HG03432 (cell line): ENCODE measurements at regions not wholly inside any gene's neighbourhood (a gene's known extent, or its start where the extent isn't known, plus 50 kb on each side); places are given as distances from the start of the nearest gene placed in this dataset.
A peak's percentile ranks its signal among the peaks of the same experiment; 100 is the strongest.

Source experiments
- ATAC-seq: cut with Tn5 transposase; IDR thresholded peaks from one replicate; pipeline ENCODE4 v1.9.1; 2021; ENCODE audit warnings: mild to moderate bottlenecking, moderate library complexity; ENCODE audit not compliant: unreplicated experiment

- no peak for ATAC-seq
These were observed 457.8 kb upstream of the ZNF385D start for GRCh38 chr3:22208844-22209243.

GRCh38 chr3:22209578-22209977, 458.6 kb upstream of the ZNF385D start:
- no peak for ATAC-seq

DNA sequence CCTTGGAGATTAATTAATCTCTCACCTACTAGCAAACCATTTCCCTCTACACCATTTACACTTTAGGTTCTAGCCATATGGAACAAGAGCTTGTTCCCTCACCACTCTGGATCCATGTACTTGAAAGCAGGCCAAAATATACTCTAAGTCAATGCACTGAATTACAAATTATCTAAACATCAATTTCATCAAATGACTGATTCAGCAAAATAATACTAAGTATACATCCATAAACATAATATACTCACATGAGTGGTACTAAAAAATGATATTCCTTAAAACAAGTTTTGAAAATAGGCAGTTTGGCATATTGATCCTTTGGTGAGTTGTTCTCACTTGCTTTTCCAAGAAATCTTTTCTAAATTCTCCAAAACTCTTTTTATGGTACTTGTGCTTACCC, 459.7 kb upstream of the ZNF385D start:
- ATAC-seq = no peak

DNA sequence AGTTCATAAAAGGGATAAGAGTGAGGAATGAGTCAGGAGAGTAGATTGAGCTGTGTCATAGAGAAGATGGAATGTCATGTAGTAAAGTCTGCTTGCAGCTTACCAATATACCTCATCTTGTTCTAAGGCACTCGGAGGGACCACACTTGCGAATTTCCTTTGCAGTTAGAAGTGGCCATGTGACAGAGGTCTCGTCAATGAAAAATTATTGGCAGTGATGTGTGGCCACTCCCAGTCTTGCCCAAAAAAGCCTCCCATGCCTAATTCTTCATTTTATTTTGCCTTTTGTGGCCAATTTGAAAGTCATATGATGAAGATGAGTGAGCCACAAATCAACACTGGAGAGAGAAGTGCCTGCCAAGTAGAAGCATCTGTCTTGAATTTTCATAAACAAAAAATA, 465.6 kb upstream of the ZNF385D start:
- no peak for ATAC-seq

- no peak for ATAC-seq
These were observed 474.2 kb upstream of the ZNF385D start for GRCh38 chr3:22225161-22225560.

DNA sequence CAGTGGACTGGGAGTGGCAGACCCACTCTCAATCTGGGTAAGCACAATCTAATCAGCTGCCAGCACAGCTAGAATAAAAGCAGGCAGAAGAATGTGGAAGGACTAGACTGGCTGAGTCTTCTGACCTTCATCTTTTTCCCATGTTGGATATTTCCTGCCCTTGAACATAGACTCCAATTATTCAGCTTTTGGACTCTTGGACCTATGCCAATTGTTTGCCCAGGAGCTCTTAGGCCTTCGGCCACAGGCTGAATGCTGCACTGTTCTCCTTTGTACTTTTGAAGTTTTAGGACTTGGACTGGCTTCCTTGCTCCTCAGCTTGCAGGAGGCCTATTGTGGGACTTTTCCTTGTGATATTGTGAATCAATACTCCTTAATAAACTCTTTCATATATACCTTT, 477.7 kb upstream of the ZNF385D start:
- no peak for ATAC-seq

- ATAC-seq = no peak
These were observed 480.1 kb upstream of the ZNF385D start for GRCh38 chr3:22231061-22231460.

- peak; percentile 92 for ATAC-seq
These were observed 485.7 kb upstream of the ZNF385D start for GRCh38 chr3:22236490-22237270.

- no peak for ATAC-seq
These were observed 488.0 kb upstream of the ZNF385D start for GRCh38 chr3:22239011-22239410.

DNA sequence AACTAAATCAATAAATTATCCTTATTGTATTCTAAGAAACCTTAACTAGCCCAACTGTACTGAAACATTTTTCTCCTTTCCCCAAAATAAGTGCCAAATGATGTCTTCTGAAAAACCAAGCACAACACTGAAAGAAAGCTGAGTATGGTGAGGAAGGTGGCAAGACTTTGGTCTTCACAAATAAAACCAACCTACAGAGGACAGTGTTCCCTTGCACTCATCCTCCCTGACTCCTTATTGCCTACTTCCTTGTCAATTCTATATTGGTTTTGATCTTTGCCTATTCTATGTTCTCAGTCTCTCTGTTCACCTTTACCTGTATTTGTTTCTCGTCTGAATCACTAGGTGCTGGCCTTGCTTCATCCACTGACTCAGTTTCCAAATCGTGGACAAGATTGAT, 490.1 kb upstream of the ZNF385D start:
- ATAC-seq = no peak

- no peak for ATAC-seq
These were observed 493.9 kb upstream of the ZNF385D start for GRCh38 chr3:22244761-22245521.

DNA sequence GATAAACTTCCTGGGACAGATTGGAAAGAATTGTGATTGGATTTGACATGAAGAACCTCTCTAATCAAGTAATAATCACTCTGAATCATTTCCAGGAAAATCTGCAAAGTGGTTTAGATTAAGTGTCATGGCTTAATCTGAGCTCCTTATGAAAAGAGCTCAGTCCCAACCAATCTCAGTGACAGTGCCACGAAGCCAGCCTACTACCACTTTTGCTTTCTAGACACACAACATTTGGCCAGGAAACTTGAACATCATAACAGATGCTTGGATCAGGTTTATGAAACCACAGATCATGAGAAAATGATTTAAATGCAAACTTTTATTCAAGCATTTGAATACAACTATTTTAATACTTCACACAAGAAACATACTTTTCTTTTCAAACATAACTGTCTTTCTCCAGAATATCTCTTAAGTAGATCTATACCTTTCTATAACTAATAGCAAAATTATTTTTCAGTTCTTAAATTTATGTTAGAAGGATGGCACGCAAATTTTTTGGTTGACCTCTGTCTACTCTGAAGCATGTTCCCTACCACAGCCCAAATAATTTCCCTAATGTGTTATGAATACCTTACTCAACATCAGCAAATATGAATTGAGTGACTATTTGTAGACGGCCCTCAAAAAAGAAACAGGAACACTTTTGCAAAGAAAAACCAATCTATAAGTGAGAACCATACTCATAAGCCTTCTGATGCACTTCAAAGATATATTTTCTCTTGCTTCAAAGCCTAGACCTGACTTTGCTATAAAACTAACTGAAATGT, 495.0 kb upstream of the ZNF385D start:
- peak; percentile 69 for ATAC-seq

DNA sequence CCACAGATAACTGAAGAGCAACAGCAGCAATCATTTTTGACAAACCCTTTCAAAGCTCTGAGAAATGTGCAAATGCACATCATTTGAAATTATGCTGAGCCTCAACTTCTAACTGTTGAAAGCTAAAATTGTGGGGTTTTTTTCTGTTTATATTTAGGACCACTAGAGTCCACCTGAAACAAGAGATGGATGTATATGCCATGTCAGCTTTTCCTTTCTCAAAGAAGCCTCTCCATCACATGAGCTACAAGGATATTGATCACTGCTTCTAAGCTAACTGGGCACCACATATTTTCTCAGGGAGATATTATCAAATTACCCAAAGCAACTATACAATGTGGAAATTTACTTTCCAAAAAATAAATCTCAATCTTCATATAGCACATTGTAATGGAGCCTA, 498.6 kb upstream of the ZNF385D start:
- ATAC-seq = no peak

DNA sequence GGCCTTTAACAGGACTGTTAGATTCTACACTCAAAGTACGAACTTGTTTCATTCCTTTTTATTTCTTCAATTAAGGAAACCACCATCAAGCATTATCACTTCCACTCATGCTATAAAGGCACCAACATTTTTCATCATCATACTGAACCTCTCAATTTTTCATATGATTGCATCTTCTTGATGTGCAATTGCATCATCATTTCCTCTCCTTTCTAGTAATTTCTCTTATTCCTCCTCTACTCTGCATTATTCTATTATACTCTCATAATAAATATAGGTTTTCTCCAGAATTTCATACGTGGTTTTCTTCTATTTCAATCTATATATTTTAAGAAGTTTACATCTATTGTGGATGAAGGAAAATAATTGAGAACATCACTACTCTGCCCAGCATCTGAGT, 506.2 kb upstream of the ZNF385D start:
- ATAC-seq = no peak

DNA sequence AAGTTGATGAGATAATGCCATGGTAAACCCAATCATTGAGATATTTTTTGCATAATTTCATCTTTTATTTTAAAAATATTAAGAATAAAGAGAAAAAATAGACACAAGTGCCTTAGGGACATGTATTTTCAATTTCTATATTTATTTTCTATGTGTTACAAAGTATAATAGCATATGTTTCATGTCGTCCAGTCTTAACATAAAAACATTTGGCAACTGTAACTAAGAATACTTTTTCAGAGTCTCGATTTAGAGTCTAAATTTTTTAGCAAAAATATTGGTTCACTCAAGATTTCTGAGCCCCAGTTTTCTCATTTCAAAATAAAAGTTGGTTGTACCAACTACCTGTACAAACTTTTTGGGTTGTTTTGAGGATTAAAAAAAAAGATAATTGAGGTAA, 511.4 kb upstream of the ZNF385D start:
- no peak for ATAC-seq

DNA sequence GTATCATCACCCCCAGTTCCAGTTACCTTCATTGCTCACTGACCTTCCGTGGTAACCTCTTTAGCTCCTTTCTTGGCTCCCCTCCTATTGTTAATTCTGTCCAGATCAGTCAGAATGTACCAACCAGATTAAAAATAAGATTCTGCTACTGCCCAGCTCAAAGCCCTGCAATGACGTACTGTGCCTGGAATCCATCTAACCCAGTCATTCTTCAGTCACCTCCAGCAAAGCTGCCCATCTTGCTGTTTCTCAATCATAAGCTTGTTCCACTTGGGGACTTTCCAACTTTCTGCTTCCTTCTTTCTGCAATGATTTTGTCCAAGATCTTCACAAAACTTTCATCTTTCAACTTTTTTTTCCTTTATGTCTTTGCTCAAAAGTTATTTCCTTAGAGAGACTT, 512.0 kb upstream of the ZNF385D start:
- ATAC-seq = no peak

GRCh38 chr3:22265403-22265802, 514.4 kb upstream of the ZNF385D start:
- ATAC-seq = no peak

- ATAC-seq = no peak
These were observed 518.8 kb upstream of the ZNF385D start for GRCh38 chr3:22269831-22270230.

DNA sequence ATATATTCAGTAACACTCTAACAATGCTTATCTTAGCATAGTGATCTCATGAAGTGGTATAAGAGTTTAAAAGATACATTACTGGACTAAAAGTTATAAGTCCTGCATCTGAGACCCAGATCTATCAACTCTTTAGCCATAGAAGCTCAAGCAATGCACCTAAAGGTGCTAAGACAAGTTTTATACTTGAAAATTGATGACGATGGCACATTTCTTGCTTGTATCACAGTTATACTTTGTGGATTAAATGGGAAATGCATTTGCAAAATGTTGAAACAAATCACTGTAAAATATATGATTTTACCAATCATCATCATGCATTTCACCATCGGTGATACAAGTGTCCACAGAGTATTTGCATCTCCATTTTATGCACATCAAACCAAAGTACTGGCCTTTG, 525.3 kb upstream of the ZNF385D start:
- no peak for ATAC-seq

GRCh38 chr3:22284559-22284958, 533.5 kb upstream of the ZNF385D start:
- ATAC-seq = no peak

- ATAC-seq = no peak
These were observed 537.7 kb upstream of the ZNF385D start for GRCh38 chr3:22288756-22289155.

DNA sequence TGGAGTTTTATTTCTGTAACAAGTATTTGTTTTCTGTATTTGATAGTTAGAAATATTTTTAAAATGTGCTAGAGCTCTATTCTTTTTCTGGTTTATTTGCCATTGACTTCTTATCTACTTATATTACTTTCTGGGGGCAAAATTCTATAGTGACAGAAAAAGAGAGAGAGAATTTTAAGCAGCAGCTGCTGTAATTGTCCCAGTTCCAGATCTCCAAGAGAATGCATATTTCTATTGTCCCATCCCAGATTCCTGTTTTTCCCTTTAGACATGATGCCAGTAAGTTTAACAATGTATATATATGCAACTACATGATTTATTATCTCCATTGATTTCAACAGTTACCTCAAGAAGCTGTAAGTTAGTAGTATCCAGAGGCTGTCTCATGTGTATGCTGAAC, 541.7 kb upstream of the ZNF385D start:
- no peak for ATAC-seq
